SHP77 (cell line): ENCODE measurements at regions not wholly inside any gene's neighbourhood (a gene's known extent, or its start where the extent isn't known, plus 50 kb on each side); places are given as distances from the start of the nearest gene placed in this dataset.

Experiments used
- DNase-seq, 2 experiments: peaks; one replicate each; lab custom pipeline; 2025; lab: John Stamatoyannopoulos, UW

GRCh38 chr18:56083523-56084287 lies 495.7 kb upstream of the TCF4 start:
- DNase-seq, result no peak

GRCh38 chr18:56083097-56083521 lies 495.1 kb upstream of the TCF4 start:
- peak in 1 of 2 experiments; percentile 5 for DNase-seq

- DNase-seq, result no peak
Observed at GRCh38 chr18:56076723-56077122, 488.7 kb upstream of the TCF4 start.

GRCh38 chr18:56068701-56069100 lies 480.7 kb upstream of the TCF4 start:
- DNase-seq, result no peak

GRCh38 chr18:56067969-56068671 lies 480.1 kb upstream of the TCF4 start:
- no peak for DNase-seq

GRCh38 chr18:56067214-56067894 lies 479.4 kb upstream of the TCF4 start:
- no peak for DNase-seq

- no peak for DNase-seq
Observed at GRCh38 chr18:56066524-56067213, 478.7 kb upstream of the TCF4 start.

- no peak for DNase-seq
Observed at GRCh38 chr18:56065086-56065485, 477.1 kb upstream of the TCF4 start.

GRCh38 chr18:56062931-56063330 lies 474.9 kb upstream of the TCF4 start:
- DNase-seq, result no peak

GRCh38 chr18:56060967-56061541 lies 473.1 kb upstream of the TCF4 start:
- DNase-seq, result no peak

- no peak for DNase-seq
Observed at GRCh38 chr18:56052202-56052601, 464.2 kb upstream of the TCF4 start.

GRCh38 chr18:56044239-56044638 lies 456.2 kb upstream of the TCF4 start:
- no peak for DNase-seq

- DNase-seq, result no peak
Observed at GRCh38 chr18:56043641-56044061, 455.7 kb upstream of the TCF4 start.

- DNase-seq, result no peak
Observed at GRCh38 chr18:56042915-56043536, 455.0 kb upstream of the TCF4 start.

- DNase-seq, result no peak
Observed at GRCh38 chr18:56038171-56039030, 450.4 kb upstream of the TCF4 start.

GRCh38 chr18:56036741-56037140 lies 448.7 kb upstream of the TCF4 start:
- no peak for DNase-seq

GRCh38 chr18:56035546-56035945 lies 447.6 kb upstream of the TCF4 start:
- no peak for DNase-seq

GRCh38 chr18:56034949-56035348 lies 447.0 kb upstream of the TCF4 start:
- DNase-seq, result no peak

GRCh38 chr18:56030060-56030459 lies 442.1 kb upstream of the TCF4 start:
- DNase-seq, result no peak

- no peak for DNase-seq
Observed at GRCh38 chr18:56028514-56028913, 440.5 kb upstream of the TCF4 start.

GRCh38 chr18:56026509-56026908 lies 438.5 kb upstream of the TCF4 start:
- no peak for DNase-seq
